ENCODE measurements at regions not wholly inside any gene's neighbourhood (a gene's known extent, or its start where the extent isn't known, plus 50 kb on each side); places are given as distances from the start of the nearest gene placed in this dataset.

DNA sequence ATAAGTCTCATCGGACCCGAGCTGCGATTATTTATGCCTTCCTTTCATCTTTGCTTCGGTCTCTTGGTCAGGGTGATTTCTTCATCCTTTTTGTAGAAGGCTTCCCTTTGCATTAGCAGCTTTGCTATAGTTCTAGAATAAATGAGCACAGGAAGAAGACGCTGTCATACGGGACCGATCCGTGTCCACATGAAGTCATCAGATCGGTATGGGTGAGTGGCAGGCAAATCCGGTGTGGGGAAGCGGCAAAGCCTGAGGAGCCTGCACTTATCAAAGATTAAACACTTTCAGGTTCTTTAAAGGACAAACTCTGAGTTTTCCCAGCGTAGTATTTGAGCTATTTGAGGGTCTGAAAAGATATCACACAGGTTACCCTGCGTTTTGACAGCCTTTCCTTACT is 119.3 kb downstream of the IRS2 start:
- in situ Hi-C loops (cut with MboI) (no loop called here), intact Hi-C loops (cut with micrococcal nuclease; ENCODE audit: unreplicated experiment) (no loop called here)
- ChIA-PET POLR2A (no interaction called here), CTCF (no interaction called here), RAD21 (ENCODE audit: unreplicated experiment) (no interaction called here), SMC1A (ENCODE audit: uncharacterized antibody, unreplicated experiment) (no interaction called here)
- H3K27me3 ChIP-seq (replicated peaks in 1 of 2; ENCODE audit: control insufficient read depth in 2 of 2, insufficient read depth in 2 of 2, low read length in 1 of 2), result no peaks in the 10 kb centered on the region
- ATAC-seq, result no peak
- no peak for DNase-seq (ENCODE audit: low read depth, low spot score)
- no peak overlapping the region for H3K4me2 ChIP-seq (ENCODE audit: control insufficient read depth, insufficient read depth)
- no peaks in the 10 kb centered on the region for H3K79me2 ChIP-seq (ENCODE audit: control insufficient read depth, insufficient read depth, low read length)
- no peaks in the 10 kb centered on the region for H4K20me1 ChIP-seq (ENCODE audit: control insufficient read depth, insufficient read depth)
- no peak for FAIRE-seq
- H3K27ac ChIP-seq (ENCODE audit: control insufficient read depth, insufficient read depth), result no peak overlapping the region
- H3K4me3 ChIP-seq, result no peak overlapping the region
- H3K9ac ChIP-seq (ENCODE audit: control insufficient read depth, insufficient read depth, low read length), result no peak overlapping the region
- BruUV-seq (replicated peaks), result no TSS peak
- 70% methylated on average over 13 of the region's 13 CpGs for WGBS (ENCODE audit: insufficient coverage, insufficient replicate concordance, low lambda C conversion rate, missing lambda C conversion rate)
- H2AFZ ChIP-seq (ENCODE audit: control insufficient read depth, low read depth, low read length), result no peak overlapping the region
- no peaks in the 10 kb centered on the region for H3K4me1 ChIP-seq (ENCODE audit: control insufficient read depth, insufficient read depth, low read length)
- H3K36me3 ChIP-seq (ENCODE audit: control insufficient read depth in 2 of 2, insufficient read depth in 2 of 2, low read length in 1 of 2), result no peaks in the 10 kb centered on the region
- no peaks in the 10 kb centered on the region for H3K9me3 ChIP-seq (replicated peaks; ENCODE audit: control insufficient read depth, insufficient read depth, low read length)
- TF ChIP-seq LARP7 (IDR thresholded peaks at IDR 0.05) (no peak), MEF2A (IDR thresholded peaks at IDR 0.05; ENCODE audit: insufficient read depth, low read depth, low read length) (no peak), POLR2AphosphoS5 (IDR thresholded peaks at IDR 0.05; ENCODE audit: low read length) (no peak), POLR2A (IDR thresholded peaks at IDR 0.05; ENCODE audit: low read depth, low read length) (no peak), CHD2 (IDR thresholded peaks at IDR 0.05; ENCODE audit: borderline replicate concordance, low read depth, low read length) (no peak), KLF5 (IDR thresholded peaks at IDR 0.05; ENCODE audit: partially characterized antibody) (no peak), RELB (IDR thresholded peaks at IDR 0.05; ENCODE audit: low read depth) (no peak), EP300 (IDR thresholded peaks at IDR 0.05; ENCODE audit: borderline replicate concordance in 1 of 2, control insufficient read depth in 1 of 2, low read depth in 2 of 2, low read length in 2 of 2) (no peak), MTA2 (IDR thresholded peaks at IDR 0.05; ENCODE audit: low read depth) (no peak), NFYB (IDR thresholded peaks at IDR 0.05; ENCODE audit: insufficient read depth, low read depth, low read length) (no peak), ZZZ3 (IDR thresholded peaks at IDR 0.05; ENCODE audit: control insufficient read depth, insufficient read length, low read depth) (no peak), SMARCA5 (IDR thresholded peaks at IDR 0.05) (no peak), GABPA (IDR thresholded peaks at IDR 0.05; ENCODE audit: low read depth) (no peak), ZBTB40 (IDR thresholded peaks at IDR 0.05; ENCODE audit: borderline replicate concordance) (no peak)
- TF ChIP-seq, protein P1, sequence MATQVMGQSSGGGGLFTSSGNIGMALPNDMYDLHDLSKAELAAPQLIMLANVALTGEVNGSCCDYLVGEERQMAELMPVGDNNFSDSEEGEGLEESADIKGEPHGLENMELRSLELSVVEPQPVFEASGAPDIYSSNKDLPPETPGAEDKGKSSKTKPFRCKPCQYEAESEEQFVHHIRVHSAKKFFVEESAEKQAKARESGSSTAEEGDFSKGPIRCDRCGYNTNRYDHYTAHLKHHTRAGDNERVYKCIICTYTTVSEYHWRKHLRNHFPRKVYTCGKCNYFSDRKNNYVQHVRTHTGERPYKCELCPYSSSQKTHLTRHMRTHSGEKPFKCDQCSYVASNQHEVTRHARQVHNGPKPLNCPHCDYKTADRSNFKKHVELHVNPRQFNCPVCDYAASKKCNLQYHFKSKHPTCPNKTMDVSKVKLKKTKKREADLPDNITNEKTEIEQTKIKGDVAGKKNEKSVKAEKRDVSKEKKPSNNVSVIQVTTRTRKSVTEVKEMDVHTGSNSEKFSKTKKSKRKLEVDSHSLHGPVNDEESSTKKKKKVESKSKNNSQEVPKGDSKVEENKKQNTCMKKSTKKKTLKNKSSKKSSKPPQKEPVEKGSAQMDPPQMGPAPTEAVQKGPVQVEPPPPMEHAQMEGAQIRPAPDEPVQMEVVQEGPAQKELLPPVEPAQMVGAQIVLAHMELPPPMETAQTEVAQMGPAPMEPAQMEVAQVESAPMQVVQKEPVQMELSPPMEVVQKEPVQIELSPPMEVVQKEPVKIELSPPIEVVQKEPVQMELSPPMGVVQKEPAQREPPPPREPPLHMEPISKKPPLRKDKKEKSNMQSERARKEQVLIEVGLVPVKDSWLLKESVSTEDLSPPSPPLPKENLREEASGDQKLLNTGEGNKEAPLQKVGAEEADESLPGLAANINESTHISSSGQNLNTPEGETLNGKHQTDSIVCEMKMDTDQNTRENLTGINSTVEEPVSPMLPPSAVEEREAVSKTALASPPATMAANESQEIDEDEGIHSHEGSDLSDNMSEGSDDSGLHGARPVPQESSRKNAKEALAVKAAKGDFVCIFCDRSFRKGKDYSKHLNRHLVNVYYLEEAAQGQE (IDR thresholded peaks at IDR 0.05; ENCODE audit: low read depth, low read length), result no peak

Measured in GM12878 (cell line).